NCI-H1105 treated with DMSO at 0.1 percent for 48 hours (cell line): ENCODE measurements at regions not wholly inside any gene's neighbourhood (a gene's known extent, or its start where the extent isn't known, plus 50 kb on each side); places are given as distances from the start of the nearest gene placed in this dataset.

Experiments
- DNase-seq: peaks from one replicate; lab custom pipeline; 2025; lab: John Stamatoyannopoulos, UW

- DNase-seq: no peak
Observed at GRCh38 chr4:90007494-90008167, 113.0 kb downstream of the MMRN1 start.

DNA sequence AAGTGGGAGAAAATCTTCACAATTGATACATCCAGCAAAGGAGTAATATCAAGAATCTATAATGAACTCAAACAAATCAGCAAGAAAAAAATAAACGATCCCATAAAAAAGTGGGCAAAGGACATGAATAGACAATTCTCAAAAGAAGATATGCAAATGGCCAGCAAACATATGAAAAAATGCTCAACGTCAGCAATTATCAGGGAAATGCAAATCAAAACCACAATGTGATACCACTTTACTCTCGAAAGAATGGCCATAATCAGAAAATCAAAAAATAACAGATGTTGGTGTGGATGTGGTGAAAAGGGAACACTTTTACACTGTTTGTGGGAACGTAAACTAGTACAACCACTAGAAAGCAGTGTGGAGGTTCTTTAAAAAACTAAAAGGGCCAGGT lies 114.3 kb upstream of the CCSER1 start:
- no peak for DNase-seq

DNA sequence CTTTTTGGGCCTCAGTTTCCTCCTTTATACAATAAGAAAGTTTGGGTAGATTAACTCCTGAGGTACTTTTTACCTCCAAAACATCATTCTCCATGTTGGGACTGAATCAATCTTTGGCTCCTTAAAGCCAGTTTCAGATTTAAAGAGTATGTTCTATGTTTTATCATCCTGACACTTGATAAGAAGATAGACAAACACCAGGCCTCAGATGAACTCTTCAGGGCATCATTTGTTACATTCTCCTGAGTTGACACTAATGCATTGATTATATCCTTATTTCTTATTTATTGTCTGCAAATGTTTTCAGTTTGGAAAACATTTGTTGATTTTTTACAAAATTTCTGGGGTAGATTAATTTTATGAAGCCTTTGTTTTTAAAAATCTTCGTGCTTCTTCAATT lies 102.7 kb upstream of the CCSER1 start:
- DNase-seq: no peak

DNA sequence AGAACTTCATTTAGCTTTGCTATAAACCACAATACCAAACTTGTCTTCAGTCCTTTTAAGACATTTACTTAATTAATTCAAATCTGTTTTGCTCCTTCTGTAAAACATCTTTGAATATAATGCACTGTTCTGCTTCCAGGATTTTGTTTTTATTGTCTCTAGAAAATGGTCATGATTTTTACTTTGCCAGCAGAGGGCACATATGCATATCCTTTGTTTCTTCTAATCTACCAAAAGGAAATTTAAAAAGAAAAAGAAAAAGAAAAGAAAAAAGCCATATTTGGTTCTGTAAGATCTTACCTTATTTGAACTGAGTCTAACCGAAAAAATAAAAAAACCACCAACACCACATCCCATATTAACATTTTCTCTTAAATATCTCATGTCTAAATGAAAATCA lies 101.9 kb upstream of the CCSER1 start:
- DNase-seq: peak; percentile 5

DNA sequence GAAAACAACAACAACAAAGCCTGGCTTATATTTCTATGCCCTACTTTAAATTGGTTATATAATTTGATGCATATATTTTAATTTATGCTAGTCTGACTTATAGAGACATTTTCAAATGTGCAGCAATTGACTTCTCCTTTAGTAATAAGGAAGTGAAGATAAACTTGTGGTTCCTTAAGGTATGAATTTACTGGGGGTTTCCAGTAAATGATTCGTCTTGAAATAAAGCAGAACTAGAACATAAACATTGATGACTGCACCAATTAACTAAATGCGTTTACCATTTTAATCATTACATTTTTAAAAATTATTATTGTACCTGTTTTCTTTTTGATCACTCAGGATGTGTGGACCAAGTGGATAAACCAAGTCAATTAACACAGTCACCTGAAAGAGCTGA lies 99.6 kb upstream of the CCSER1 start:
- no peak for DNase-seq

DNA sequence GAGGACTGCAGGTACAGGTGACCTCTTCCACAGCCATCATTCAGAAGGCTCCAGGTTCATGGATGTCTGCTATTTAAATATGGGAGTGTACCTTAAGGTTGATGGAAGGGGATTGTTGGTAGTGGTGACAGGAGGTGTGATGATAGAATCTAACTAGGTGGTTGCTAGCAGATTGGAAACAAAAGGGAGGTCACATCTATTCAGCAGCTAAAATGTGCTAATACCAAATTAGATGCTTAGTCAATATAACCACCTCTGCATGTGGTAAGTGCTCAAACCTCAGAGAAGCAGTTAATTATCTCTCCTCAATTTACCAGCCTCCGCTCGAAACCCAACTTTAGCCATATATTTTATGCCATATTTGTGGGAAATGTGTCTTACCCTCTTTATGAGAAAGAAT lies 98.7 kb upstream of the CCSER1 start:
- DNase-seq: no peak

DNA sequence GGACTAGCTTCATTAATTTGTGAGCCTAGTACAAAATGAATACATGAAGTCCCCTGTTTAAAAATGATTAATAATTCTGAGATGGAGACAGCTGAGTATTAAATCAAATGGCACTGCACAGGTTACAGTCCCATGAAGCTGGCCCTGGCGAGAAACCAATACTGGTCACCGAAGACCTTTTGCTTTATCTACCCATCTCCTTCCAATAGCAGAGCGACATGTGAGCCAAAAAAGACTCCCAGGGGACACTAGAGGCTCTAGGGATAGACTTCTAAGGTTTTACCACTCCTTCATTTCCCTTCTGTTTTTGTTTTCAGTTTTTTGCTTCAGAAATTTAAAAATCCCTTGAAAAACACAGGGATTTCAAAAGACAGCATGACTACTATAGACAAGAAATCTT lies 97.0 kb upstream of the CCSER1 start:
- no peak for DNase-seq

GRCh38 chr4:90030953-90031352 lies 96.2 kb upstream of the CCSER1 start:
- DNase-seq: no peak

GRCh38 chr4:90039122-90039521 lies 88.1 kb upstream of the CCSER1 start:
- no peak for DNase-seq

GRCh38 chr4:90051999-90052398 lies 75.2 kb upstream of the CCSER1 start:
- DNase-seq: no peak

GRCh38 chr4:90057091-90057490 lies 70.1 kb upstream of the CCSER1 start:
- DNase-seq: no peak

GRCh38 chr4:90060039-90060438 lies 67.2 kb upstream of the CCSER1 start:
- no peak for DNase-seq

GRCh38 chr4:90061881-90062280 lies 65.3 kb upstream of the CCSER1 start:
- DNase-seq: no peak

DNA sequence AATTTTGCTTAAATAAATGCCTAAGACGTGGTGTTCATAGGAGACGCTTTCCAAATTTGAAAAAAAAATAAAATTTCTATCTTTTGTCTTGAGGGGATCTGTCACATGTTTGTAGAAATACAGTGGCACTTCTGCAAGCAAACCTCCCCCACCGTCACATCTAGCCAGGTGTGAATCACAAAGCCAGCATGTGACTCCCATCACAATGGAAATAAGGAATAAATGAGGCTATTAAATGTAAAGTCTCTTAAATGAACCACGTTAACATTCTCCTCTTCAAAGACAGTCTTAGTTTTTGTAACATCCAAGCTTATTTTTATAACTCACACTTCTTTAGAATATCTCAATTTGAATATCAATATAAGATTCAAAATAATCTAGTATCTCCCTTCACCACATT lies 63.0 kb upstream of the CCSER1 start:
- no peak for DNase-seq

DNA sequence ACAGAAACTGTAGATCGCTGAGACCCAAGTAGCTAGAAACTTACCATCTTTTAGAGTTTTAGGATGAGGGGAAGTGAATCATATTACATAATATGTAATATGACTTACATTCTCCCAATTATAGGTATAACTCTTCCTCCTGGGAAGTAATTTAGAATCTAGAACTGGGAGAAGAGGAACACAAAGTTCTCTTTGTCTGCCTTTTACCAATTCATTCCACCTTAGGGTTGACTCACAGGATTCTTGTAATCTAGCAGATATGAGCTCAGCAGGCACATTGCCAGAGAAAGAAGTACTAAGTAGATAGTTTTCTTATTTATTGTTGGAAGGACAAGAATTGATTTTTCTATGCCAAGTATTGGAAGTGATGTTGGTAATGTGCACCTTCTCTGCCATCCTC lies 58.0 kb upstream of the CCSER1 start:
- no peak for DNase-seq

DNA sequence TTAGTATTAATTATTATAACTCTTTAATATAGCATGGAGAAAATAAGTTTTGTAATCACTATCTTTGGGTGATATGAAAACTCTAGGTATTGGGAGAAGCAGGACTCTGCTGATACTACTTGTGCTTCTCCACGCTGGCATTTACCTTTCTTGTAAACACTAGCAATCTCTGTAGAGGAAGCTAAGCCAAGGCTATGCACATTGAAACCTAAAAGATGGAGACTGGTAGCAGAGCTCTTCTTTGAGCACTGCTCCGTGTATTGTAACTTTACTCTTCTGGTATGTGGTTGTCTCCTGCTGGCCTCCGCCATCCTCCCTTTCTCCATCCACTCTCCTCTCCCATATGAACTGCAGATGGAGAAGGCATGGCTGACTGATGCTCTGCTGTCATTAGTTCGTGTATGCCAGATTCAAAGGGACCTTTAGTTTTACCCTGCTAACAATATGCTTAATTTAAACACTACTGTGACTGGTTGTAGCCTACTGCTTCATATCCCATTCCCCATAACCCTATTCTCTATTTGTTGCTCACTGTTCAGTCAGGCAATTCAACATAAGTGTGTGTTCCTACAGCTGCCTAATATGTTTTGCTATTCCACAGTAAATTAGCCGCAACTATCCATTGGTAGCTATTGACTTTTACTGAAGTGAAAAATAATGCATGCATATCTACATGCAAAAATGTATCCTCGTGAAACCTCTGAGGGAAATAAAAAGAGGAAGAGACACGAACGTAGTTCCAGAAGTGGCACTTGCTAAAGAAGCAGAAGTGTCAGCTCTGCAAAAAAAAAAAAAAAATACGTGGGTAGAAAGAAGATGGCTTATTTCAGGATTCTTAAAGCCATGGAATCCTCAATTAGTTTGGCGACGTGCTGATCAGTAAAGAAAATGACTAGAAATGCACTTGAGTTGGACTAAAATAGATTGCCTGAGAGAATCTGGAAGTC lies 55.6 kb upstream of the CCSER1 start:
- no peak for DNase-seq

GRCh38 chr4:90074322-90074886 lies 52.8 kb upstream of the CCSER1 start:
- no peak for DNase-seq
